Suppressor macrophage (primary cell): ENCODE measurements at regions not wholly inside any gene's neighbourhood (a gene's known extent, or its start where the extent isn't known, plus 50 kb on each side); places are given as distances from the start of the nearest gene placed in this dataset.

ENCODE experiments used
- DNase-seq, 4 experiments: peaks; one replicate each; pipeline ENCODE4 v3.0.0-alpha.2; 2020 to 2022

DNA sequence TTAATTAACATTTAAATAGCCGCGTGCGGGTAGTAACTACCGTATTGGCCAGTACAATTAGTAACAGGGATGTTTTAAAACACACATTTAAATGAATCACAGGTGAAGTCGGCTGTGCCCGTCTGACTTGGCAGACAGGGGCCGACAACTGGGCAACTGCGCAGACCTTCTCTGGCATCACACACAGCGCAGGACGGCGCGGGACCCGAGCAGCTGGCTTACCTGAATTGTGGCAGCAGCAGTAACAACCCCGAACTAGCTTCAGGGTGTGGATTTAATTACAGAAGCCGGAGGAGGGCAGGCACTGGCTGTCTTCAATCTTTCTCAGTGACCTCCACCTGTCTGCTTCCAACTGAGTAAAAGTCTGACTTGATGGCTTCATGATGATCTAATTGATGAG, 91.7 kb downstream of the DACT2 start:
- DNase-seq, result no peak

DNA sequence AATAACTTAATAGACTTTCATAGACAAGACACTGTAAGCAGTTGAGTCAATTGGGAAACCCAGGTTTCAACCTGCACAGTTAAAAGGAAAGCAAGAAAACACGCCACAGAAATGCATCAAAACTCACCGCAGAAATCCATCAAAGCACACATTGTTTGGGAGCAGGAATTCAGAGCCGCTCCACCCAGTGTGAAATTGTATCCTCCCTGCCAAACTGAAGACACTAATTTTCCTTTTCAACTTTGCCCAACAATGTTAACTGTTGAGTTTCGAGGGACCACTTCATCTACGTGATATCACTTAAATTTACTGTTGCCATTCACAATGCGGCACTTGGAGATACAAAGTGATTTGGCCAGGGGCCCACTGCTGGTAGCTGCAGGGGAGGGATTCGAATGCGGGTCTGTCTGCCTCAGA, 92.7 kb downstream of the DACT2 start:
- DNase-seq, result no peak

DNA sequence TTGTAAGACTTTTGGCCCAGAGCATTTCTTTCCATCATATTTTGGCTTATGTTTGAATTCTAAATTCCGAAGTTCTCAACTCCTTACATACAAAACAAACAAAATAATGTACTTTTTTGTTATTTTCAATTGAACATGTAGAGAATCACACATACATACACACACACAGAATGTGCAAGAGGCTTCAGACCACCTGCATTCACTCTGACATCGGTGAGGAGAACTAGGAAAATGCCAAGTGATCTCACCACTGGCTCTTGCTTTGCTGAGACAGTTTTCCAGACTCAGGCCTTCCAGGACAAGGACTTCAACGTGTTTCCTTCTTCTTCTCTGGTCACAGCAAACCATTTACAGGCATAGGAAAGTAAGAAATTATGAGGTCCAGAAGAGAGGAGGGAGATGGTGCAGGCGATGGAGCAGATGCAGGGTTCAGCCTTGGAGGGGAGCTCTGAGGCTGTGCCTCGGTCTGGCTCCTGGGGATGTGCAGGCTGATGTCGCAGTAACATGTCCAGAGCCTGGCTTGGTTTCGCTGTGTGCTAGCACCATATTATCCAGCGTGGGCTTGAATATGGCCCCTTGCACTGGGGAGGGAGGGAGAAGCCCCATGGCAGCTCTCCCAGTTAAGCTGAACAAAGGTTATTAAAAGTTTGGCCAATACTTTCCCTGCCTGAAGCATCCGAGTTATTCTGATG, 93.4 kb downstream of the DACT2 start:
- DNase-seq, result no peak

DNA sequence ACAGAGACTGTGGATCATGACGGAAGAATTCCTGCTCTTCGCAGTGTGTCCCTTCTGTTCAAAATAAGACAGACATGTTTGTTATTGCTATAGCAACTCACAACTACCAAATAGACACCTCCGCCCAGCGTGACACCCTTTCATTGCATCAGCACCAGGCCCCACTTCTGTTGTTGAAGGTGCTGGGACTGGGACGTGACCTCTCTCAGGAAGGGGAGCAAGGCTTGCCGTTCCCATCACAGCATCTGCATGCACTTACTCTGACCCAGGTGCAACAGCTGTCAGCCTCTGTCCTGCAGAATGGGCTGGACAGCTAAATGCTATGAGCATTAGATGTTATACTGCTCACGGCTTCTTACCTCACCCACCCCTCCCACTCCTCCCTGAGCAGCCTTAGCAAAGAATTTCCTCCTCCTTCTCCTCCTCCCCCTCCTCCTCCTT, 94.1 kb downstream of the DACT2 start:
- DNase-seq, result no peak

DNA sequence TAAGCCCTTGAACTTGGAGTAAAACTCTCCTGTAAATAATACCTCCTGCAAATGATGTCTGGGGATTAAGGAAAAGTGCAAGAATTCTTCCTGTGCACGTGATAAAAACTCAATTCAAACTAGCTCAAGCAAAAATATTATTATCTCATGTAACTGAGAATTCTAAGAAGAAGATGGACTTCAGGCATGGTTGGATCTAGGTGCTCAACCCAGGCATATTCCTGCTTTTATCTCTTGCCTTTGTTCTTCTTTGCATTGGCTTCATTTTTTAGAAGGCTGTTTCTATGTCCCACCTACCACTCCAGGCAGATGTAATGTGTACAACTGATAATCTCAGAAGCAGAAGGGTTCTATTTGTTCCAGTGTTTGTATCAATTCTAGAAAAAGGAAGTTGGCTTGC, 95.8 kb downstream of the DACT2 start:
- no peak for DNase-seq

DNA sequence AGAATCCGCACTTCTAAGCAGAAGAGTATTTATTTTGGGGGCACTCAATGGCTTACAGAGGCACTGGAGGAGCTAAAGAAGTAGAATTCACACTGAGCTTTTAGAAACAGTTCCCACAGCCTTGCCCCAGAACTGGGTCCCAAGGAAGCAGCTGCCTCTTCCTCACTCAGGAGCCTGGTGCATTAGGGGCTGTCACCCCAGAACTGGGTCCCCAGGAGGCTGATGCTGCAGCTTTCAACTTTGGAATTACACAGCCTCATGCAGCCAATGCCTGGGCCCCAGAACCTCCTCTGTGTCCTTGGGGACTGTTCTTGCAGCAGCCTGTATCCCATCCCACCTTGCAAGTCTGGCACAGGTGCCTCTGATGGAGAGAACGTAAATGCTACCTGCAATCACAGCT, 96.4 kb downstream of the DACT2 start:
- no peak for DNase-seq

DNA sequence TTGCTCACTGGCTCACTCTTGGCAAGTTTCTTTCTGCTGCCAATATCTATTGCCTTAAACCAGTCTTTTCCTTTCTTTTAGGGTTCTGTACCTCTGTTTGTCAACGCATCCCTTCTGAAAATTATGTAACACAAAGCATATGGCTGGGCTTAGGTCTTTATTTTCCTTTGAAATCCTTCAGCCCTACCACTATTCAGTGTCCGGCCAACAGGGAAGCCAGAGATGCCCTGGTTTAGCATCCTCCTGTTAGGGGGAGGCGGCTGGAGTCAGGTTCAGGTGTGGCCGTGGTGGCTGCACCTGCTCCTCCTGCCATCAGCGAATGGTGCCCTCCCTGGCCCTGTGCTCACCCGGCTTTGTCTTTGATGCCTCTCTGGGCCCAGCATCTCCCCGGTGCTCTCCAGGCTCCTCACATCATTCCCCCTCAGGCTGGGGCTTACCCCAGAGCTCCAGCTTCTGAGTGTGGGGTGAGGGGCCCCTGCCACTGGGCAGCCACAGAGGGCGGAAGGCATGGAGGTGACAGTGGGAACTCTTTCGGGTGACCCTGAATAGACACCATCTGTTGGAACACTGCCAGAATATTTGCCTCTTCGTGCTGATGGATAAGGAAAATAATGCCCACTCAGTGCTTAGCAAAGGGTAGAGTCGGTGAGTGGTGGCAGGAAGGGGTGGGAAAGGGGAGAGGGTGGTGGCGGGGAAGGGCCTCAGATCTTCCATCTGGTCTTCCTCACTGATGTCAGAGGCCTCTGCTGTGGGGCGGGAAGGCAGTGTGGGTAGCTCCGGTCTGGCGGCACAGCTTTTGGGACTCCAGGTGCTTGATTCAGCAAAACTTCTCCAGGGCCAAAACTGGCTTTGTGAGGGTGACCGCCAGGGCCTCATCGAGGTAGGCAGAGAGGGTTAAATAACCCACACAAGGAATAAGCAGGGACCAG, 97.2 kb downstream of the DACT2 start:
- DNase-seq, result no peak

DNA sequence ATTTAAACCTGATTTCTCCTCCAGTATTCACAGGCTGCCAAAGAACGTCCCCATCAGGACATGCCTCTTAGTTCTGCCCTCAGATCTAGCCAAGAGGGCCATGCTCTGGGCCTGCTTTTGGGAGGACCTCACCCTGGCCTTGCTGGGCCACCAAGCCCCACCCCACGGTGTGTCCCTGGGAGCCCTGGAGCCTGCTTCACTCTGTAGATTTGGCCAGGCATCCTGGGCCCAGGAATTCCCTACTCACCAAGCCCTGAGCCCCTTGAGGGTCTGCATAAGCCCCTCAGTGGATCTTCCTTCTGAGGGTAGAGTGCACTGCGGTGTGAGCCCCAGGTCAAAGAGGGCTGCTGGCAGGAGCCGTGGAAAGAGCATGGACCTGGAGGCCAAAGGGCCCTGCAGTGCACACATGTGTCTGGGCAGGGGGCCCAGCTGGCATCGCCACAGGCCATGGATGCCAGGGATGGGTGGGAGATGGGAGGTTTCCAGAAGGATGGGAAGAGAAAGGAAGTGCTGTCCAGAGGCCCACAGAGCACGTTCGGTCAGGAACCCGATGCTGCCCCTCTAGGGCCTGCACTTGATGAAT, 98.0 kb downstream of the DACT2 start:
- DNase-seq, result no peak

DNA sequence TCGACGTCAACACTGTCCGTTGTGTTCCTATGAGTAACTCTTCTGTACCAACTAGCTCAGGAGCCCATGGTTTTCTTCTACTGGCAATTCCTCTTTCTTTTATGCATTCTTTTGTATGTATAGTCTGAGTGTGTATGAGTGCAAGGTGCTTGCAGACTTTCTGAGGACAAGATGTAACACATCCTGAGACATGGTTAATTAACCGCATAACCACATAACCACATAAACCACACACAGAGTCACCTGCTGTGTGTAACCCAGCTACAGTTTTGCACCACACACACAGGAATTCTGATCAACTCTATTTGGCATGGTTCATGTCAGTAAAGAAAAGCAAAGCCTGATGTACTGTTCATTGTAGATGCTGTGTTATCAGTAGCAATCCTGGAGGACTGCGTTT, 98.6 kb downstream of the DACT2 start:
- no peak for DNase-seq

DNA sequence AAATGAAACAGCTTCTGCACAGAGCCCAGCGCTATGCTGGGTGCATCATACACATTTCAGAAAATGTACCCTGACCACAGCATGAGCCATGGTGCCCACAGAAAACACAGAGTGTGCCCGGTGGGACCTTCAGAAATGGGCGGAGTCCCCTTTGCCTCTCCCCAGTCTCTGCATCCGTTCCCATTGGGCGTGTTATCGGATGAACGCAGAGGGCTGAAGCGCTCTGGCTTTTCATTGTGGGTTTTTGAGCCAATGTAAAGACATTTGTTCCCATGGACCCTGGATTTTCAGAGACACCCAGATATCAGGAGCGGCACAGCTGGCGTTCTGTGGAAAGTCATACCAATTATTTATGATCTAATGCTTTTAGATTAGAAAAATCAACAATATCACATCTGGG, 99.8 kb downstream of the DACT2 start:
- no peak for DNase-seq

DNA sequence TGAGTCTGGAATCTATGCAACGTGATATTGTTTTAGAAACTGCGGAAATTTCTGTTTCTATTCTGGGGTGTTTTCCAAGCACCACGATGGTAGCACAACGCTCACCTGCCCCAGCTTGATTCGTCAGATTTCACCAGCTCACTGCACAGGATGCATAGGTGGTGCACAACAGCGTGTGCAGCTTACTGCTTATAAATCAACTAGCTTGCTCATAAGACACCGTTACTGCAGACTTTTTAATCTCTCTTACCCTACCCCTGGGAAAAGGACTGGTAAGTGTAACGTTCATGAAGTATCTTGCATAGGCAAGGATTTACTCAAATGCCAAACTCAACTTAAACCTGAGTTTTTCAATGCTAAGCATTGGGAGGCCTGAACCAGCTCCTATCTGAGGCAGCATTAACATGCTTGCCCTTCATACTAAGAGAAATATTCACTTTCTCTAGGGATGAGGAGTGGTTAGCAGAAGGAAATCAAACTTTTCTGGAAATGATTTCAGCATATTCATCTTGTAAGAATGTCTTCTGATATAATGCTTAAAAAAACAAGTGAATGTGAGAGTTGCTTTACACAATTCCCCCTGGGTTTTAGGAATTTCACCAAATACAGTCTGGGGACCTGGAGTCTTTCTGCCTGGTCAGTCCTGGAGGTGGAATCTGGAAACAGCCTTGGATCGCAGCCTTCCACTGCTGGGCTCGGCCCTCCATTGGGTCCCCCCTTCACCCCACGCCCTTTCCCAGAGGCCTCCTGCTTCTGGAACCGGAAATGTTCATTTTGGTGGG, 100.6 kb downstream of the DACT2 start:
- DNase-seq, result no peak

DNA sequence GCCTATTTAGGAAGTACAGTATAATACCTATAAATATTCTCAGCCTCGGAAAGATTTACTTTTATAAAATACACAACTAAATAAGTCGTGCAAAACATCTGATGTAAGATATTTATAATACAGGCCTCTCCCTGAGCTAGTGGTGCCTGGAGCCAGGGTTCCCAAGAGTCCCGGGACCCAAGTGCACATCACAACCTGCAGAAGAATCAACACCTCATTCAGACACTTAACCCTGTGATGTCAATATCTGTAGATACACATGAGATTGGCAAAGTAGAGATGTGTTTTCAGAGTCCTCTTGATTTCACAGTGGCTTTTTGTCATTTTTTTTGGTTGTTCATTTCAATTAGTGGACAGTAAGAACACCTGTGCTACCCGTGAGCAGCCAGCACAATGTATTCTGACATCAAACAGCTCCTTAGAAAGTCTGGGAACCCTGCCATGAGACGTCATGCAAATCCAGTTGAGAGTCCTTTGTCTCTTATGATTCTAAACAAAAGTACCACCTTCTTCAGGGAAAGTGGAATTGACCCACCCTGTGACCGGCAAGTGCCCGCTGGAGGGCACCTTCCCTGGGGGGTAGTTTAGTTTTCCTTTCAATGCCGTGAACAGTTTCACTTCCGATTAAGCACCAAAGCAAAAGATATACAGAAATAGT, 101.6 kb downstream of the DACT2 start:
- no peak for DNase-seq

DNA sequence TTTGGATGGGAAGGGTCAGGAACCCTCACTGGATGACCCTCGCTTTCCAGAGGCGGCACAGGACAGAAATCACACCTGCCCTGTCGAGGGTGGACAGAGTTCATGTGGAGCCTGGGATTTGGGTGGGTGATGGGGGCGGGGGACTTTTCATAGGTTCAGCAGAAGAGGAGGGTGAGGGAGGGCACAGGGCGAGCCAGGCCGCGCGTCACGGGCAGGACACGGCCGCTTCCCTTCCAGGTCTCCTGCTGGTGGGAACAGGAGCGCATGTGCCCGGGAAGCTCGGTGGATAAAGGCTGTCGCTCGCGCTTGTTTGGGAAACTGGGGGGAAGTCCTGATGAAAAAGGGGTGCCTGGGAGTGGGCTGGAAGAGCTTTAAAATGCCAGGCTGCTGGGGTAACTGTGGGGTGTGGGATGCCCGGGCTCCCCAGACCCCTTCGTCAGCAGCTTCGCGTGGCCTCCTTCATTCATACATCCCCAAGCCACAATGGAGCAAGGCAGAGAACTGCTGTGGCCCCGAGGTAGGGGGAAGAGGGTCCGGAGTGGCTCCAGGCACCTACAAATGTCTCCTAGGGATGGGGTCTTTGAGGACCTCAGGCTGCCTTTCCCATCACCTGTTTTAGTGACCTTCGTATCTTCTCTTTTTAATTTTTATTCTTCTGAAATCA, 102.2 kb downstream of the DACT2 start:
- no peak for DNase-seq

DNA sequence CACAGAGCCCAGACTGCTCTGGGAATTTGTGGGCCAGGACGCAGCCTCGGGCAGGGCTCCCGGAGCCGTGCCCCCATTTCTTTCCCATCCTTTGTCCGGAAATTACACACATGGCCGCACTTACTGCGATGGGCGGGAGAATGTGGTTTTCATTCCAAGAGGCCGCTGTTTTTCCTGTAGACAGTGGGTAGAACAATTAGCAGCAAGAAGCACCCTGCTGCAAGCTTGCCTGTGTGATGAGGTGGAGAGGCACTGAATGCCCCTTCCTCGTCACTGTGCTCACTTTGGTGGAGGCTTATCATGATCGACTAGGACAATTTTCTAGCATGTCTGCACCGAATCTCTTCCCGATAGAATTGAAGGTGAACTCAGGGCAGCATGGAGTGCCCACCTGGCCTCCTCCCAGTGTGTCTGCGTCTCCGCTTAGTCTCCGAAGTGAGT, 102.8 kb downstream of the DACT2 start:
- no peak for DNase-seq

DNA sequence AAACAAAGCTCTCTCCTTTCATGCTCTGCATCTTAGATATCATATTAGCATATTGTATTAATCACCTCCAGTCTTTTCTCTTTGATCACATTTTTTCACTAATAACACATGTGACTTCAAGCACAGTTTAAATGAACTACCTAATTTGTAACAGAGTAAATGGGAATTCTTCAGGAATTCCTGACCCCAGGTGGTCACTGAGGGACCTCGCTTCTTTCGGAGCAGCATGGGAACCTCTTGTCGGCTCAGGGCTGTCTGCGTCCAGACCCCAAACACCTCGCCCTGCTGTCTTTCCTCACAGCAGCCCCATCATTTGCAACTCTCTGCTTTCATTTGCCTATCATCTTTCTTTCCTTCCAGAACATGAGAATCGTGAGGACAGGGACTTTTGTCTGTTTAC, 103.5 kb downstream of the DACT2 start:
- no peak for DNase-seq

DNA sequence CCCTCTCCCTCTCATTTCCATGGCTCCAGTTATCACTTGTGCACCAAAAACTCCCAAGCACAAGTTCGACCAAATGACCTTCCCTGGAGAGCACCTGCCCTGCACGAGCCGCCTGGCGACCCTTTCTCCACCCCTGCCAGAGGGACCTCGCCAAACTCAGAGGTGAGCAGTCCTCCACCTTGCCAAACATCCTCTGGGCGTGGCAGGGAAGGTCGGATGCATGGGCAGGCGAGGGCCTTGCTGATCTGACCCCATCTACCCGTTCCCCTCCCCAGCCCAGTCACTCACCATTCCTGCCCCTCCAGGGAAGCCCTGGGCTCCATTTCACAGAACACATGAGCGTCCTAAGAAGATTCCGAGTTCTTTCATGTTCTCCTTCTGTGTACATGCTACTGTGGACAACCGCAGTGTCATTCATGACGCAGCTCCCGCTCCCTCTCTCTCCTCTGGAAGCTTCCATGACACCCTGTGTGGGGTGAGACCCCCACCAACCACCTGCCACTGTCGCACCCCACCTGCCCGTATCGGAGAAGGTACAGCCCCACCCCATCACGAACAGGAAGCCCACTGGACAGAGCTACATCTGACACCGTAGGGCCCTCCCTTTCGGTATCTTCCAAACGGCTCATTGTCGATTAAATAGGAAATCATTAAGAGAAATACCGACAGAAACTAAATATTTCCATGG, 104.3 kb downstream of the DACT2 start:
- DNase-seq, result no peak

DNA sequence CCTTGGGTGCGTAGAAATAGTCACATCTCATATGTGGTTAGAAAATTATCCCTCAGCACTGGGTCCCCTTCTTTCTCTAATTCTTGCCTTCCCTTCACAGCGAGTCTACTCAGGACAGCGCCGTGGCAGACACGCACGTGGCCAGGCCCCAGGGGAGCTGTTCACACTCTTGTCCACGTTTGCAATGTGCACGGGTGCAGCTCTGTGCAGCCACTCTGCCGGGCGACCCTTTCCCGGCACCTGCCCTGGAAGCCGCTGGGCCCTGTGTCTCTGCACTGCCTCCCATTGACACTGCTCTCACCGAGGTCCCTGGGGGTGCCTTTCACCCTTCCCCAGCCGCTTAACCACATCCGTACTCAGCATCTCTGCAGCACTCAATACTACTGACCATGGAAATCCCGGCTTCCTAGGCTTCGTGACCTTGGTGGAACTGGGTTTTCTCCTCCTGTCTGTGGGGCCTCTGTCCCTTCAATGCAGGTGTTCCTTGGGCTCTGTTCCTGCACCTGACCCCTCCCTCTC, 104.9 kb downstream of the DACT2 start:
- no peak for DNase-seq

DNA sequence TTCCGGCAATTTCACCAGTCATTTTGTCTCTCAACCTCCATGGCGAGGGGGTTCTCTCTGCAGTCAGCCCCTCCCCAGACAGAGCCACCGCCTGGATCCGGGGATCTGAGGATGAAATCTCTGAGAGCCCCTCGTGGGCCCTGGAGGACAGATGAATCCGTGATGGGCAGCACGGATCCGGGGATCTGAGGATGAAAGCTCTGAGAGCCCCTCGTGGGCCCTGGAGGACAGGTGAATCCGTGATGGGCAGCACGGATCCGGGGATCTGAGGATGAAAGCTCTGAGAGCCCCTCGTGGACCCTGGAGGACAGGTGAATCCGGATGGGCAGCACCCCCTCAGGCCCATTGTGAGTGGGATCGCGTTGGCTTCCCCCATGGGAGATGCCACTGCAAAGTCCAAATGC, 106.5 kb downstream of the DACT2 start:
- no peak for DNase-seq

DNA sequence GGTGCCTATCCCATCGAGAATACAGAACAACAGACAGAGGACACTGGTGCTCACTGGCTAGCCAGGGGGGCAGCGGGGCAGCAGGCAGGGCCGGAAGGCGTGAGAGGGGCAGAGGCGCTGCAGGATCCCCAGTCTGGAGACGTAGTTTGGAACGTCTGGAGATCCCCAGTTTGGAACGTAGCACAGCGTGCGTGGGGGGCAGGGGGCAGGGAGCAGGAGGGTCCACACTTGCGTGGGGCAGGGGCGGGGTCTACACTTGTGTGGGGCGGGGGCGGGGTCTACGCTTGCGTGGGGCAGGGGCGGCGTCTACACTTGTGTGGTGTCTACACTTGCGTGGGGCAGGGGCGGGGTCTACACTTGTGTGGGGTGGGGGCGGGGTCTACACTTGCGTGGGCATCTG, 107.2 kb downstream of the DACT2 start:
- no peak for DNase-seq

DNA sequence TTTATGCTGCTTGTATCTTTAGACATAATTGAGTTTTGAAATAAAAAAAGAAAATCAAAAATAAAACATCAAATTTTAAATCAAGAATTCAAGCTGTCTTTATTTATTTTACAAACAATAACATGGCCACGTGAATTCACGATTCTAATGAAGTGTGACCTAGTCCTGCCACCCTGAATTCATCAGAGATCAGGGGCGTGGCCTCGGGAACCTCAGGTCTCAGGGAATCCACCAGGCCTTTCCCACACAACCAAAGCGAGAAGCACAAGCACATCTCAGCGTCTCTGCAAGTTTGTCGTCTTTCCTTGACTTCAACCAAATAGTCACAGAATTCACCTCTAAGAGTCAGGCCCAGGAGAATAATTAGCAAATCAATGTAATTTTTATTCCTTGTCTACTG, 107.9 kb downstream of the DACT2 start:
- no peak for DNase-seq
